Heart left ventricle (tissue), 16 donors: ENCODE measurements at regions not wholly inside any gene's neighbourhood (a gene's known extent, or its start where the extent isn't known, plus 50 kb on each side); places are given as distances from the start of the nearest gene placed in this dataset.

Source experiments
- ATAC-seq, 4 donors: fragments of 200-7000 bp; cut with Tn5 transposase; one replicate each; pipeline ENCODE4 v1.9.1; 2020 to 2022; ENCODE audit warnings: moderate library complexity in 4 of 4, mild to moderate bottlenecking in 3 of 4, moderate number of reproducible peaks in 1 of 4
- DNase-seq, 5 donors: peaks; one replicate each; pipeline ENCODE4 v3.0.0-alpha.2; 2020
- H3K27ac ChIP-seq, 12 donors: fragments of 200-600 bp; sonication (generic) in 4 of 12; one replicate each; pipeline versions ENCODE4 v1.5.0 to v1.8.0; 2016 to 2022; ENCODE audit warnings: mild to moderate bottlenecking in 2 of 12
- H3K27me3 ChIP-seq, 9 donors: fragments of 200-600 bp; sonication (generic) in 2 of 9; one replicate each; pipeline versions ENCODE4 v1.5.1 to v1.8.0; 2016 to 2022; ENCODE audit warnings: mild to moderate bottlenecking in 3 of 9
- H3K36me3 ChIP-seq, 9 donors: fragments of 200-600 bp; sonication (generic) in 2 of 9; one replicate each; pipeline versions ENCODE4 v1.5.0 to v1.8.0; 2018 to 2022; ENCODE audit warnings: mild to moderate bottlenecking in 2 of 9
- H3K4me1 ChIP-seq, 12 donors: fragments of 200-600 bp; sonication (generic) in 4 of 12; one replicate each; pipeline versions ENCODE4 v1.5.0 to v1.8.0; 2016 to 2022; ENCODE audit warnings: mild to moderate bottlenecking in 3 of 12
- H3K4me3 ChIP-seq, 12 donors: fragments of 200-600 bp; sonication (generic) in 4 of 12; one replicate each; pipeline versions ENCODE4 v1.5.0 to v1.8.0; 2017 to 2022; ENCODE audit warnings: mild to moderate bottlenecking in 9 of 12, moderate library complexity in 4 of 12
- H3K9me3 ChIP-seq, 12 donors: fragments of 200-600 bp; sonication (generic) in 4 of 12; one replicate each; pipeline versions ENCODE4 v1.5.0 to v1.8.0; 2016 to 2022; ENCODE audit warnings: mild to moderate bottlenecking in 1 of 12
- CTCF ChIP-seq, 12 donors: fragments of 200-600 bp; sonication (generic) in 4 of 12; IDR thresholded peaks; one replicate each; pipeline versions ENCODE4 v1.5.0 to v1.8.0; 2018 to 2022; ENCODE audit warnings: antibody characterized with exemption in 12 of 12, mild to moderate bottlenecking in 5 of 12
- POLR2A ChIP-seq, 2 donors: fragments of 450-650 bp; IDR thresholded peaks; one replicate each; pipeline ENCODE4 v1.6.1; 2017; ENCODE audit warnings: antibody characterized with exemption in 2 of 2, mild to moderate bottlenecking in 2 of 2, moderate library complexity in 2 of 2
- WGBS, 4 donors: extraction: QIAGEN DNeasy Blood & Tissue Kit in 2 of 4; methylation state at CpG; one replicate each; pipeline versions ENCODE4 v1.1.5 to v1.1.7; 2013 to 2018; 5-methylcytosine and 5-hydroxymethylcytosine counted together
- intact Hi-C, 10 donors: fragments of 100-400 bp; cut with DNase I; formaldehyde crosslinking; loops; one replicate each; pipeline versions ENCODE4 v1.11.1 to v1.14.2; 2022
- donor health status: ischemic (EF 13 %, LVEDD 7.1; RV severe dilation, severe dysfunction).
- donor health status: healthy with polysubstance abuse.
- donor health status: DM: no; HTN: yes; CAD: no.
- donor health status: DM: no; HTN: no; CAD: no.
- donor health status: ischemic (EF 25% LVEDD 6.9; RV normal size, moderate dysfunction).
- donor health status: ischemic (EF 25% LVEDD 5.7; RV mildly dilated, moderate dysfunction).
- donor health status: healthy.
- donor health status: DM: yes; HTN: yes; CAD: no.
- donor health status: ischemic (EF 35%, LVEDD 5.7; RV mildly dilated, moderate dysfunction).
- donor health status: nonischemic (EF 11% LVEDD 7.7; RV severe dilation, severe dysfunction).
- donor health status: DM: yes; HTN: yes; CAD: no.
- donor health status: PGD.
- donor health status: ischemic (EF 29% LVEDD 5.4; RV normal size, mild dysfunction).
- donor health status: nonischemic (EF 23%, LVEDD 6.1; RV moderate dilation, normal function).

GRCh38 chr2:9122367-9122766 is 84.2 kb upstream of the ASAP2 start:
- Histone ChIP-seq H3K4me1 (no peaks in the 10 kb centered on the region), H3K36me3 (no peaks in the 10 kb centered on the region), H3K4me3 (no peak overlapping the region), H3K27me3 (no peaks in the 10 kb centered on the region), H3K27ac (no peak overlapping the region), H3K9me3 (peaks cover 0 to 3% (median 0%) of the 10 kb centered on the region in 12 donors)
- ATAC-seq (no peak), DNase-seq (no peak)
- WGBS, 4 donors: 94 to 96% (median 95%) methylated on average over 8 of the region's 8 CpGs
- intact Hi-C loops: no loop called here
- no peak for TF ChIP-seq POLR2A (IDR thresholded peaks at IDR 0.05)
- no peak for TF ChIP-seq CTCF (IDR thresholded peaks at IDR 0.05)

- no peaks in the 10 kb centered on the region for H3K4me1 ChIP-seq
- no peaks in the 10 kb centered on the region for H3K36me3 ChIP-seq
- DNase-seq (no peak), ATAC-seq (peak in 2 of 4 donors; percentile 49 to 61)
- H3K27me3 ChIP-seq: no peaks in the 10 kb centered on the region
- no peak for TF ChIP-seq POLR2A (IDR thresholded peaks at IDR 0.05)
- TF ChIP-seq CTCF (IDR thresholded peaks at IDR 0.05): no peak
- no peak overlapping the region for H3K27ac ChIP-seq
- 66 to 81% (median 75%) methylated on average over 10 to 11 of the region's 11 CpGs for WGBS, 4 donors
- H3K9me3 ChIP-seq: no peaks in the 10 kb centered on the region
- intact Hi-C loops: no loop called here
- H3K4me3 ChIP-seq: no peak overlapping the region
Observed at GRCh38 chr2:9118383-9118960, 88.1 kb upstream of the ASAP2 start.

- no peaks in the 10 kb centered on the region for H3K27me3 ChIP-seq
- TF ChIP-seq CTCF (IDR thresholded peaks at IDR 0.05) (no peak), POLR2A (IDR thresholded peaks at IDR 0.05) (no peak)
- intact Hi-C loops: no loop called here
- H3K27ac ChIP-seq: no peak overlapping the region
- ATAC-seq: no peak
- no peaks in the 10 kb centered on the region for H3K36me3 ChIP-seq
- no peaks in the 10 kb centered on the region for H3K9me3 ChIP-seq
- DNase-seq: no peak
- no peaks in the 10 kb centered on the region for H3K4me1 ChIP-seq
- no peak overlapping the region for H3K4me3 ChIP-seq
- 95 to 98% (median 96%) methylated on average over 2 of the region's 2 CpGs for WGBS, 4 donors
Observed at GRCh38 chr2:9115229-9115628, 91.4 kb upstream of the ASAP2 start.

GRCh38 chr2:9114458-9114857 is 92.2 kb upstream of the ASAP2 start:
- H3K36me3 ChIP-seq: no peaks in the 10 kb centered on the region
- H3K4me1 ChIP-seq: no peaks in the 10 kb centered on the region
- intact Hi-C loops: no loop called here
- DNase-seq (no peak), ATAC-seq (no peak)
- no peak overlapping the region for H3K27ac ChIP-seq
- no peaks in the 10 kb centered on the region for H3K9me3 ChIP-seq
- H3K27me3 ChIP-seq: no peaks in the 10 kb centered on the region
- TF ChIP-seq POLR2A (IDR thresholded peaks at IDR 0.05) (no peak), CTCF (IDR thresholded peaks at IDR 0.05) (no peak)
- no peak overlapping the region for H3K4me3 ChIP-seq
- 60 to 74% (median 62%) methylated on average over 3 of the region's 3 CpGs for WGBS, 4 donors
